ENCODE measurements at regions not wholly inside any gene's neighbourhood (a gene's known extent, or its start where the extent isn't known, plus 50 kb on each side); places are given as distances from the start of the nearest gene placed in this dataset.

DNA sequence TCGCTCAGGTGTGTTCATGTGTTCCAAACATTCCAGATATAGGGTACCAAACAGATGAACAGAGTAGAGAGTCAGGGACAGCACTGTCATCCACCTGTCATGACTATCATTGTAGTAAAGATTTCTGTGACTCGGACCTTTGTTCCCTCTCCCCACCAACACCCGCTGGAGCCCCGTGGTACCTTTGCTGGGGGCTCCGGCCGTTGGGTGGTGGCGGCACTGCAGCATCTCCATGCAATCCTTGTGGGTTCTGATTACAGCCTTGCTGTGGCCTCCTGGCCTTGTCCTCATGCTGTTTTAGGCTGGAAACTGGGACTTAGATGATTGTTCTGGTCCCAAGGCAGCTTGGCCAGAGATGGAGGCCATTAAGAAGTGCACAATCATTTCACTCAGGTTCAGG lies 247.3 kb downstream of the SKAP2 start:
- ChIA-PET RAD21 (ENCODE audit: low non-redundant PET in 1 of 2, low total read pairs in 2 of 2, uncharacterized antibody in 2 of 2, unreplicated experiment in 2 of 2) (no interaction called here), POLR2A (no interaction called here), CTCF (no interaction called here)
- DNase-seq (ENCODE audit: low read depth, low spot score) (no peak), ATAC-seq (no peak)
- no peaks in the 10 kb centered on the region for H3K79me2 ChIP-seq (ENCODE audit: insufficient read depth, low read length)
- TF ChIP-seq ELF1 (IDR thresholded peaks at IDR 0.05; ENCODE audit: borderline replicate concordance, low read depth) (no peak), SRF (IDR thresholded peaks at IDR 0.05; ENCODE audit: low read depth) (no peak), POLR2A (IDR thresholded peaks at IDR 0.05; ENCODE audit: borderline replicate concordance, extremely low read depth, insufficient read depth, insufficient read length) (no peak), POLR2AphosphoS5 (IDR thresholded peaks at IDR 0.05; ENCODE audit: low read depth, low read length) (no peak)
- TF ChIP-seq, protein P1, sequence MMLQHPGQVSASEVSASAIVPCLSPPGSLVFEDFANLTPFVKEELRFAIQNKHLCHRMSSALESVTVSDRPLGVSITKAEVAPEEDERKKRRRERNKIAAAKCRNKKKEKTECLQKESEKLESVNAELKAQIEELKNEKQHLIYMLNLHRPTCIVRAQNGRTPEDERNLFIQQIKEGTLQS (IDR thresholded peaks at IDR 0.05): no peak
- no peaks in the 10 kb centered on the region for H3K27me3 ChIP-seq (ENCODE audit: insufficient read depth, low read length)
- H2AFZ ChIP-seq (ENCODE audit: low read depth, low read length, poor library complexity, severe bottlenecking): no peak overlapping the region
- H3K4me1 ChIP-seq (ENCODE audit: control insufficient read depth in 1 of 2, insufficient read depth in 2 of 2, low read length in 2 of 2): peaks cover 14 to 25% of the 10 kb centered on the region in 2 experiments; a peak in 3 of 4 replicates
- intact Hi-C loops (cut with micrococcal nuclease): no loop called here
- BruUV-seq (replicated peaks): no TSS peak
- no peaks in the 10 kb centered on the region for H3K9me2 ChIP-seq (ENCODE audit: insufficient read depth)
- no peak overlapping the region for H3K4me2 ChIP-seq (ENCODE audit: low read length)
- no peak overlapping the region for H3K9ac ChIP-seq (ENCODE audit: low read length)
- no peak overlapping the region for H3K27ac ChIP-seq (ENCODE audit: low read depth, low read length)
- no peak overlapping the region for H3K4me3 ChIP-seq (replicated peaks in 1 of 2; ENCODE audit: low read depth in 1 of 2, low read length in 2 of 2)
- no peaks in the 10 kb centered on the region for H3K9me3 ChIP-seq (ENCODE audit: control insufficient read depth in 1 of 2, insufficient read depth in 1 of 2, low read depth in 1 of 2, low read length in 2 of 2)
- no peaks in the 10 kb centered on the region for H3K36me3 ChIP-seq (ENCODE audit: control insufficient read depth in 1 of 2, insufficient read depth in 2 of 2, low read length in 2 of 2)
- no peaks in the 10 kb centered on the region for H4K20me1 ChIP-seq (ENCODE audit: insufficient read depth)
